ENCODE measurements at regions not wholly inside any gene's neighbourhood (a gene's known extent, or its start where the extent isn't known, plus 50 kb on each side); places are given as distances from the start of the nearest gene placed in this dataset.
"Not testable (repeated sequence)": the region's sequence is repeated elsewhere in the genome, so short reads cannot be mapped to it uniquely, and the experiment has no call there.

- Histone ChIP-seq H3K4me3 (no peak overlapping the region), H3K9me3 (peaks cover 0 to 5% of the 10 kb centered on the region in 2 donors), H3K27ac (no peak overlapping the region), H3K4me1 (no peaks in the 10 kb centered on the region), H3K36me3 (no peaks in the 10 kb centered on the region), H3K27me3 (no peaks in the 10 kb centered on the region)
- TF ChIP-seq, protein P1, sequence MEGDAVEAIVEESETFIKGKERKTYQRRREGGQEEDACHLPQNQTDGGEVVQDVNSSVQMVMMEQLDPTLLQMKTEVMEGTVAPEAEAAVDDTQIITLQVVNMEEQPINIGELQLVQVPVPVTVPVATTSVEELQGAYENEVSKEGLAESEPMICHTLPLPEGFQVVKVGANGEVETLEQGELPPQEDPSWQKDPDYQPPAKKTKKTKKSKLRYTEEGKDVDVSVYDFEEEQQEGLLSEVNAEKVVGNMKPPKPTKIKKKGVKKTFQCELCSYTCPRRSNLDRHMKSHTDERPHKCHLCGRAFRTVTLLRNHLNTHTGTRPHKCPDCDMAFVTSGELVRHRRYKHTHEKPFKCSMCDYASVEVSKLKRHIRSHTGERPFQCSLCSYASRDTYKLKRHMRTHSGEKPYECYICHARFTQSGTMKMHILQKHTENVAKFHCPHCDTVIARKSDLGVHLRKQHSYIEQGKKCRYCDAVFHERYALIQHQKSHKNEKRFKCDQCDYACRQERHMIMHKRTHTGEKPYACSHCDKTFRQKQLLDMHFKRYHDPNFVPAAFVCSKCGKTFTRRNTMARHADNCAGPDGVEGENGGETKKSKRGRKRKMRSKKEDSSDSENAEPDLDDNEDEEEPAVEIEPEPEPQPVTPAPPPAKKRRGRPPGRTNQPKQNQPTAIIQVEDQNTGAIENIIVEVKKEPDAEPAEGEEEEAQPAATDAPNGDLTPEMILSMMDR (IDR thresholded peaks at IDR 0.05): no peak
- no peak for DNase-seq (ENCODE audit: low spot score)
Measured at GRCh38 chr7:9071160-9071762, 637.9 kb downstream of the NXPH1 start.

DNA sequence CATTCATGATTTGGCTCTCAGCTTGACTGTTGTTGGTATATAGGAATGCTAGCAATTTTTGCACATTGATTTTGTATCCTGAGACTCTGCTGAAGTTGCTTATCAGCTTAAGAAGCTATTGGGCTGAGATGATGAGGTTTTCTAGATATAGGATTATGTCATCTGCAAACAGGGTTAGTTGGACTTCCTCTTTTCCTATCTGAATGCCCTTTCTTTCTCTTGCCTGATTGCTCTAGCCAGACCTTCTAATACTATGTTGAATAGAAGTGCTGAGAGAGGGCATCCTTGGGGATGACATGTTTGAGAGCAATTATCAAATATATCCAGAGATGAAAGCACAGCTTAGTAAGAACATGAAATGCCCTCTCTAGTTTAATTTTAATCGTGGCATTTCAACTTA is 642.4 kb downstream of the NXPH1 start:
- not testable (repeated sequence) for H3K27me3 ChIP-seq; H3K9me3 ChIP-seq; H3K4me3 ChIP-seq; H3K36me3 ChIP-seq; H3K27ac ChIP-seq; H3K4me1 ChIP-seq; DNase-seq (ENCODE audit: low spot score)

GRCh38 chr7:9082203-9082602 is 648.8 kb downstream of the NXPH1 start:
- Histone ChIP-seq H3K27me3 (no peaks in the 10 kb centered on the region), H3K4me3 (no peak overlapping the region), H3K4me1 (no peaks in the 10 kb centered on the region), H3K27ac (no peak overlapping the region), H3K9me3 (no peaks in the 10 kb centered on the region), H3K36me3 (no peaks in the 10 kb centered on the region)
- TF ChIP-seq, protein P1 (IDR thresholded peaks at IDR 0.05): no peak
- no peak for DNase-seq (ENCODE audit: low spot score)

GRCh38 chr7:9083837-9084236 is 650.4 kb downstream of the NXPH1 start:
- Histone ChIP-seq H3K4me1 (no peaks in the 10 kb centered on the region), H3K4me3 (no peak overlapping the region), H3K27ac (no peak overlapping the region), H3K36me3 (no peaks in the 10 kb centered on the region), H3K9me3 (no peaks in the 10 kb centered on the region), H3K27me3 (no peaks in the 10 kb centered on the region)
- no peak for DNase-seq (ENCODE audit: low spot score)
- TF ChIP-seq, protein P1 (IDR thresholded peaks at IDR 0.05): no peak

- Histone ChIP-seq H3K27ac (no peak overlapping the region), H3K4me1 (no peaks in the 10 kb centered on the region), H3K4me3 (no peak overlapping the region), H3K36me3 (no peaks in the 10 kb centered on the region), H3K9me3 (no peaks in the 10 kb centered on the region), H3K27me3 (no peaks in the 10 kb centered on the region)
- TF ChIP-seq, protein P1 (IDR thresholded peaks at IDR 0.05): no peak
- no peak for DNase-seq (ENCODE audit: low spot score)
Measured at GRCh38 chr7:9091282-9091681, 657.9 kb downstream of the NXPH1 start.

GRCh38 chr7:9097565-9098060 is 664.2 kb downstream of the NXPH1 start:
- TF ChIP-seq, protein P1 (IDR thresholded peaks at IDR 0.05): no peak
- H3K4me3 ChIP-seq: no peak overlapping the region
- no peaks in the 10 kb centered on the region for H3K36me3 ChIP-seq
- no peaks in the 10 kb centered on the region for H3K27me3 ChIP-seq
- no peak overlapping the region for H3K27ac ChIP-seq
- DNase-seq (ENCODE audit: low spot score): no peak
- H3K4me1 ChIP-seq: no peaks in the 10 kb centered on the region
- peaks cover 0 to 4% of the 10 kb centered on the region in 2 donors for H3K9me3 ChIP-seq

All from right atrium auricular region (tissue), 2 donors.